GM10266 (cell line): ENCODE measurements at regions not wholly inside any gene's neighbourhood (a gene's known extent, or its start where the extent isn't known, plus 50 kb on each side); places are given as distances from the start of the nearest gene placed in this dataset.
"Not testable (repeated sequence)": the region's sequence is repeated elsewhere in the genome, so short reads cannot be mapped to it uniquely, and the experiment has no call there.

Source experiments
- DNase-seq: peaks from one replicate; pipeline ENCODE4 v3.0.0; 2012; ENCODE audit errors: extremely low spot score
- CTCF ChIP-seq: IDR thresholded peaks from 2 replicates; pipeline ENCODE4 v1.5.1; 2012; ENCODE audit warnings: mild to moderate bottlenecking, low read depth; ENCODE audit not compliant: control insufficient read depth, insufficient read depth; ENCODE audit errors: missing control alignments

GRCh38 chr11:79610139-79610538, 169.3 kb upstream of the TENM4 start:
- no peak for TF ChIP-seq CTCF
- DNase-seq = no peak

- TF ChIP-seq CTCF = no peak
- no peak for DNase-seq
Measured at GRCh38 chr11:79609511-79609910, 168.7 kb upstream of the TENM4 start.

- DNase-seq = not testable (repeated sequence)
Measured at GRCh38 chr11:79606461-79606860, 165.6 kb upstream of the TENM4 start.

- TF ChIP-seq CTCF = no peak
- DNase-seq = no peak
Measured at GRCh38 chr11:79600711-79601110, 159.9 kb upstream of the TENM4 start.

- no peak for TF ChIP-seq CTCF
- no peak for DNase-seq
Measured at GRCh38 chr11:79594834-79595233, 154.0 kb upstream of the TENM4 start.

- DNase-seq = no peak
- no peak for TF ChIP-seq CTCF
Measured at GRCh38 chr11:79592824-79593223, 152.0 kb upstream of the TENM4 start.

GRCh38 chr11:79592406-79592805, 151.6 kb upstream of the TENM4 start:
- no peak for DNase-seq

More at GRCh38 chr11:79592406-79592805, 151.6 kb upstream of the TENM4 start:
- no peak for TF ChIP-seq CTCF
